ENCODE measurements at regions not wholly inside any gene's neighbourhood (a gene's known extent, or its start where the extent isn't known, plus 50 kb on each side); places are given as distances from the start of the nearest gene placed in this dataset.

- Histone ChIP-seq H3K9ac (ENCODE audit: low read depth, low read length, poor library complexity, severe bottlenecking) (no peak overlapping the region), H4K20me1 (ENCODE audit: insufficient read depth, low read length, poor library complexity, severe bottlenecking) (no peaks in the 10 kb centered on the region), H3K4me3 (ENCODE audit: low read length, poor library complexity, severe bottlenecking) (no peak overlapping the region)
Measured at GRCh38 chr2:78237704-78238103, 715.5 kb upstream of the LRRTM4 start.

GRCh38 chr2:78245394-78246135 is 723.4 kb upstream of the LRRTM4 start:
- no peaks in the 10 kb centered on the region for H3F3A ChIP-seq (ENCODE audit: low read depth)
- H3K79me2 ChIP-seq (ENCODE audit: insufficient read depth, low read length) = no peaks in the 10 kb centered on the region
- H3K4me1 ChIP-seq (ENCODE audit: insufficient read depth, low read length, poor library complexity, severe bottlenecking) = no peaks in the 10 kb centered on the region
- H3K4me2 ChIP-seq (ENCODE audit: low read depth, low read length, poor library complexity, severe bottlenecking) = no peak overlapping the region
- no peak overlapping the region for H2AFZ ChIP-seq (ENCODE audit: low read length)
- no peaks in the 10 kb centered on the region for H3K27me3 ChIP-seq (ENCODE audit: insufficient read depth, low read length, poor library complexity, severe bottlenecking)
- no peak overlapping the region for H3K9ac ChIP-seq (ENCODE audit: low read depth, low read length, poor library complexity, severe bottlenecking)
- H3K4me3 ChIP-seq (ENCODE audit: low read length, poor library complexity, severe bottlenecking) = no peak overlapping the region
- no peaks in the 10 kb centered on the region for H4K20me1 ChIP-seq (ENCODE audit: insufficient read depth, low read length, poor library complexity, severe bottlenecking)
- no peaks in the 10 kb centered on the region for H3K36me3 ChIP-seq (ENCODE audit: insufficient read depth, low read length)
- TF ChIP-seq EZH2phosphoT487 (IDR thresholded peaks at IDR 0.05; ENCODE audit: borderline replicate concordance) (no peak), CTCF (conservative IDR thresholded peaks at IDR 0.05; ENCODE audit: low read length) (no peak)
- no peaks in the 10 kb centered on the region for H3K9me3 ChIP-seq (ENCODE audit: insufficient read depth, low read depth, low read length)
- H3K9me2 ChIP-seq (replicated peaks; ENCODE audit: low read depth, low read length) = no peaks in the 10 kb centered on the region

More at GRCh38 chr2:78237704-78238103, 715.5 kb upstream of the LRRTM4 start:
- H3K36me3 ChIP-seq (ENCODE audit: insufficient read depth, low read length) = no peaks in the 10 kb centered on the region
- H3K9me2 ChIP-seq (replicated peaks; ENCODE audit: low read depth, low read length) = no peaks in the 10 kb centered on the region
- TF ChIP-seq CTCF (conservative IDR thresholded peaks at IDR 0.05; ENCODE audit: low read length) (no peak), EZH2phosphoT487 (IDR thresholded peaks at IDR 0.05; ENCODE audit: borderline replicate concordance) (no peak)
- no peaks in the 10 kb centered on the region for H3K79me2 ChIP-seq (ENCODE audit: insufficient read depth, low read length)
- no peak overlapping the region for H2AFZ ChIP-seq (ENCODE audit: low read length)
- no peaks in the 10 kb centered on the region for H3K27me3 ChIP-seq (ENCODE audit: insufficient read depth, low read length, poor library complexity, severe bottlenecking)
- H3K9me3 ChIP-seq (ENCODE audit: insufficient read depth, low read depth, low read length) = no peaks in the 10 kb centered on the region
- H3F3A ChIP-seq (ENCODE audit: low read depth) = no peaks in the 10 kb centered on the region
- H3K4me2 ChIP-seq (ENCODE audit: low read depth, low read length, poor library complexity, severe bottlenecking) = no peak overlapping the region
- H3K4me1 ChIP-seq (ENCODE audit: insufficient read depth, low read length, poor library complexity, severe bottlenecking) = no peaks in the 10 kb centered on the region

GRCh38 chr2:78251708-78252107 is 729.5 kb upstream of the LRRTM4 start:
- Histone ChIP-seq H3K4me2 (ENCODE audit: low read depth, low read length, poor library complexity, severe bottlenecking) (no peak overlapping the region), H3K36me3 (ENCODE audit: insufficient read depth, low read length) (no peaks in the 10 kb centered on the region), H3K79me2 (ENCODE audit: insufficient read depth, low read length) (no peaks in the 10 kb centered on the region), H2AFZ (ENCODE audit: low read length) (no peak overlapping the region), H3F3A (ENCODE audit: low read depth) (no peaks in the 10 kb centered on the region), H3K9ac (ENCODE audit: low read depth, low read length, poor library complexity, severe bottlenecking) (no peak overlapping the region), H3K4me1 (ENCODE audit: insufficient read depth, low read length, poor library complexity, severe bottlenecking) (no peaks in the 10 kb centered on the region), H3K9me3 (ENCODE audit: insufficient read depth, low read depth, low read length) (no peaks in the 10 kb centered on the region), H3K4me3 (ENCODE audit: low read length, poor library complexity, severe bottlenecking) (no peak overlapping the region), H3K9me2 (replicated peaks; ENCODE audit: low read depth, low read length) (no peaks in the 10 kb centered on the region), H3K27me3 (ENCODE audit: insufficient read depth, low read length, poor library complexity, severe bottlenecking) (no peaks in the 10 kb centered on the region), H4K20me1 (ENCODE audit: insufficient read depth, low read length, poor library complexity, severe bottlenecking) (no peaks in the 10 kb centered on the region)
- TF ChIP-seq CTCF (conservative IDR thresholded peaks at IDR 0.05; ENCODE audit: low read length) (no peak), EZH2phosphoT487 (IDR thresholded peaks at IDR 0.05; ENCODE audit: borderline replicate concordance) (no peak)

Data from Loucy (cell line).